BE2C (cell line): ENCODE measurements at regions not wholly inside any gene's neighbourhood (a gene's known extent, or its start where the extent isn't known, plus 50 kb on each side); places are given as distances from the start of the nearest gene placed in this dataset.
"Not testable (repeated sequence)": the region's sequence is repeated elsewhere in the genome, so short reads cannot be mapped to it uniquely, and the experiment has no call there.

Experiments used
- DNase-seq: peaks from one replicate; pipeline ENCODE4 v3.0.0-alpha.2; 2020
- H3K27me3 ChIP-seq: fragments of 250-450 bp; sonication (Bioruptor Pico); 2 replicates; pipeline ENCODE4 v1.5.1; 2020; ENCODE audit warnings: mild to moderate bottlenecking
- H3K36me3 ChIP-seq: fragments of 250-450 bp; sonication (Bioruptor Pico); 2 replicates; pipeline ENCODE4 v1.5.1; 2020; ENCODE audit warnings: mild to moderate bottlenecking
- H3K4me1 ChIP-seq: fragments of 250-450 bp; sonication (Bioruptor Pico); 2 replicates; pipeline ENCODE4 v1.5.1; 2020
- H3K4me3 ChIP-seq: 2 replicates; pipeline ENCODE4 v1.5.1; 2011; ENCODE audit warnings: low read depth, low read length
- H3K9me3 ChIP-seq: fragments of 250-450 bp; sonication (Bioruptor Pico); 2 replicates; pipeline ENCODE4 v1.5.1; 2020
- TF ChIP-seq, protein P1 (sequence below): IDR thresholded peaks from 2 replicates; pipeline ENCODE4 v1.5.1; 2012; ENCODE audit warnings: mild to moderate bottlenecking, low read depth, low read length

DNA sequence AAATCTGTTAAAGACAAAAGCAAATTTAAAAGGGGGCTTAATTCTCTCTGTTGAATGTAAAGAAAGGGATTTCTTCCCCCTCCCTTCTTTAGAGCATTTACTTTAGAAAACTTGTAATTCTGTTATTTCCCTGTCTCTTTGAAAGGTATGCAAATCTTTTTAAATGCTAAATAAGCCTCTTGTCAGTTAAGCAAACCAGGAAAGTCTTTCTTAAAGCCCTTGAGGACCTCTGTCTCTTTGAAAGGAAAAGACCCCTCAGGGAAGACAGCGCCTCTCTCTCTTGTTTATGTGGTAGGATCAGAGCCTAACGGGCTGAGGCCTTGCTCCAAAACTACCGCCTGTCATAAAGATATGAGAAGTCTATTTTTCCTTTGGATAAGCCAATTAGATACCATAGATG lies 139.9 kb upstream of the CDH7 start:
- no peak for DNase-seq
- Histone ChIP-seq H3K9me3 (no peaks in the 10 kb centered on the region), H3K4me1 (no peaks in the 10 kb centered on the region), H3K4me3 (no peak overlapping the region), H3K36me3 (no peaks in the 10 kb centered on the region), H3K27me3 (no peaks in the 10 kb centered on the region)
- TF ChIP-seq, protein P1, sequence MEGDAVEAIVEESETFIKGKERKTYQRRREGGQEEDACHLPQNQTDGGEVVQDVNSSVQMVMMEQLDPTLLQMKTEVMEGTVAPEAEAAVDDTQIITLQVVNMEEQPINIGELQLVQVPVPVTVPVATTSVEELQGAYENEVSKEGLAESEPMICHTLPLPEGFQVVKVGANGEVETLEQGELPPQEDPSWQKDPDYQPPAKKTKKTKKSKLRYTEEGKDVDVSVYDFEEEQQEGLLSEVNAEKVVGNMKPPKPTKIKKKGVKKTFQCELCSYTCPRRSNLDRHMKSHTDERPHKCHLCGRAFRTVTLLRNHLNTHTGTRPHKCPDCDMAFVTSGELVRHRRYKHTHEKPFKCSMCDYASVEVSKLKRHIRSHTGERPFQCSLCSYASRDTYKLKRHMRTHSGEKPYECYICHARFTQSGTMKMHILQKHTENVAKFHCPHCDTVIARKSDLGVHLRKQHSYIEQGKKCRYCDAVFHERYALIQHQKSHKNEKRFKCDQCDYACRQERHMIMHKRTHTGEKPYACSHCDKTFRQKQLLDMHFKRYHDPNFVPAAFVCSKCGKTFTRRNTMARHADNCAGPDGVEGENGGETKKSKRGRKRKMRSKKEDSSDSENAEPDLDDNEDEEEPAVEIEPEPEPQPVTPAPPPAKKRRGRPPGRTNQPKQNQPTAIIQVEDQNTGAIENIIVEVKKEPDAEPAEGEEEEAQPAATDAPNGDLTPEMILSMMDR, result no peak

DNA sequence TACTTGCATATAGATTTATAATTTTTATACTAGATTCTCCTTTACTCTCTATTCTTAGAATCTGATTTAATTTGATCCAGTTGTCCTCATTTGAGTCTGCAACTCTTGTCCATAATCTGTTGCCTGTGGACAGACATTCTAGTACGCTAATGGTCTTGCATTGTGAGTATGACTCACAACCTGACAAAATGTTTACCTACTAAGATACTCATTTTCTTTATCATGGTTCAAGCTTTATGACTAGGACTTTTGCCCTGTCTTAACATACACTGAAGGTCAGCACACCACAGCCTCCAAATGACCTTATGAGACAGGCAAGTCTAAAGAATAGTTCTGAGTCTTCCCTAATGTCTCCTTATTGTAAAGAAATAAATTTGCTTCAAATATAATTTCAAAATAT lies 142.3 kb upstream of the CDH7 start:
- Histone ChIP-seq H3K36me3 (no peaks in the 10 kb centered on the region), H3K4me3 (no peak overlapping the region), H3K9me3 (no peaks in the 10 kb centered on the region), H3K4me1 (no peaks in the 10 kb centered on the region), H3K27me3 (no peaks in the 10 kb centered on the region)
- TF ChIP-seq, protein P1, result no peak
- DNase-seq, result no peak

DNA sequence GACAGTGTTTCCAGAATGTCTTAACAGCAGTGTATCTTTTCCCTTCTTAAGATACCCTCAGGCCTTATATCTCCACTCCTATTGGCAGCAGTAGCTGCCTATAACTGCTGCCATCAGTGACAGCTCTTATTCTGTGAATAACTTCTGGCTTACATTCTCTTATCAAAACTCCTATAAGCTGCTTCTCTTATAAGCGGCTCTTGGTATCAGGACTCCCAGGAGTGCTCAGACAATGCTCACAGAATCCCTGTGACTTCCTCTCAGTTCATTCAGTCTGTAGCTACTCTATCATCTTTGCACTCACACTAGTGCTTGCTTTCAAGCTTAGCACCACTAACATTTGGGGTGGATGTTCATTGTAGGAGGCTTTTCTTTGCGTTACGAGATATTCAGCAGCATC lies 143.7 kb upstream of the CDH7 start:
- Histone ChIP-seq H3K4me1 (no peaks in the 10 kb centered on the region), H3K9me3 (no peaks in the 10 kb centered on the region), H3K36me3 (no peaks in the 10 kb centered on the region), H3K4me3 (no peak overlapping the region), H3K27me3 (no peaks in the 10 kb centered on the region)
- TF ChIP-seq, protein P1, result no peak
- DNase-seq, result no peak

DNA sequence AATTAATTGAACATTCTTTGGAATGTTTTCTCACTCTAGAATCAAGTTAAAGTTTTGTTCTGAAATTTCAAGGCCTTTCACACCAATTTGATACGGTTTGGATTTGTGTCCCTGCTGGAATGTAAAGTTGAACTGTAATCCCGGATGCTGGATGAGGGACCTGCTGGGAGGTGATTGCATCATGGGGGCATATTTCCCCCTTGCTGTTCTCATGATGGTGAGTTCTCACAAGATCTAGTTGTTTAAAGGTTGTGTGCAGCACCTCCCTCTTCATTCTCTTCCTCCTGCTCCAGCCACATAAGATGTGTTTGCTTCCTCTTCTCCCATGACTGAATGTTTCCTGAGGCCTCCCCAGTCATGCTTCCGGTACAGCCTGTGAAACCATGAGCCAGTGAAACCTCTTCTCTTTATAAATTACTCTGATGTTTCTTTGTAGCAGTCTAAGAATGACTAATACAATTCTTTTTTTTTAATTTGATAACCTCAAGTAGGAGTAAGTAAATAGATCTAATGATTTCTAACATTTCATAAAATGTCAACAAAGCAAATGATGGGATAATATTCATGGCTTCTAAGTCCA lies 144.2 kb upstream of the CDH7 start:
- no peaks in the 10 kb centered on the region for H3K27me3 ChIP-seq
- no peak overlapping the region for H3K4me3 ChIP-seq
- H3K9me3 ChIP-seq, result no peaks in the 10 kb centered on the region
- H3K36me3 ChIP-seq, result no peaks in the 10 kb centered on the region
- DNase-seq, result no peak
- no peaks in the 10 kb centered on the region for H3K4me1 ChIP-seq
- TF ChIP-seq, protein P1, result no peak

DNA sequence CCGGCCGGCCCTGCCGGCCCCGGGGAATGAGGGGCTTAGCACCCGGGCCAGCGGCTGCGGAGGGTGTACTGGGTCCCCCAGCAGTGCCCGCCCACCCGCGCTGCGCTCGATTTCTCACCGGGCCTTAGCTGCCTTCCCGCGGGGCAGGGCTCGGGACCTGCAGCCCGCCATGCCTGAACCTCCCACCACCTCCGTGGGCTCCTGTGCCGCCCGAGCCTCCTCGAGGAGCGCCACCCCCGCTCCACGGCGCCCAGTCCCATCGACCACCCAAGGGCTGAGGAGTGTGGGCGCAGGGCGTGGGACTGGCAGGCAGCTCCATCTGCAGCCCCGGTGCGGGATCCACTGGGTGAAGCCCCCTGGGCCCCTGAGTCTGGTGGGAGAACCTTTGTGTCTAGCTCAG lies 145.5 kb upstream of the CDH7 start:
- not testable (repeated sequence) for H3K4me3 ChIP-seq, H3K9me3 ChIP-seq, DNase-seq, H3K36me3 ChIP-seq, H3K27me3 ChIP-seq, H3K4me1 ChIP-seq

DNA sequence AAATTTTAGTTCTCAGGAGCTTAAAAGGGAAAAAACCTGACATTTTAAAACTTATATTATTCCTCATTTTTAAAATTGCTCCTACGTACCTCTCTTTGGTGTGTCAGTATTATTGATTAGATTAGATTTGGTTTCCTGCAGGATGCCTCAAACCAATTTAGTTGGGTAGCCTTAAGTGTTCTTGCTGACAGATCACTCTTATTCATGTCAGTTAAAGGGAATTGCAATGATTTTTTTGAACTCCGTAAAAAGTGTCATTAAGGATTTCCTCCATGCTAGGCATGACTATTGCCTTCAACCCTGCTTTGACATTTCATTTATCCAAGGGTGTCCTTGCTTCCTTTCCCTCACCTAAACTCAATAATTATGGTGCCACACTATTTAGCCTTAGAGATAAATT lies 149.0 kb upstream of the CDH7 start:
- Histone ChIP-seq H3K27me3 (no peaks in the 10 kb centered on the region), H3K36me3 (no peaks in the 10 kb centered on the region), H3K9me3 (no peaks in the 10 kb centered on the region), H3K4me3 (no peak overlapping the region), H3K4me1 (no peaks in the 10 kb centered on the region)
- DNase-seq, result no peak
- TF ChIP-seq, protein P1, result no peak

DNA sequence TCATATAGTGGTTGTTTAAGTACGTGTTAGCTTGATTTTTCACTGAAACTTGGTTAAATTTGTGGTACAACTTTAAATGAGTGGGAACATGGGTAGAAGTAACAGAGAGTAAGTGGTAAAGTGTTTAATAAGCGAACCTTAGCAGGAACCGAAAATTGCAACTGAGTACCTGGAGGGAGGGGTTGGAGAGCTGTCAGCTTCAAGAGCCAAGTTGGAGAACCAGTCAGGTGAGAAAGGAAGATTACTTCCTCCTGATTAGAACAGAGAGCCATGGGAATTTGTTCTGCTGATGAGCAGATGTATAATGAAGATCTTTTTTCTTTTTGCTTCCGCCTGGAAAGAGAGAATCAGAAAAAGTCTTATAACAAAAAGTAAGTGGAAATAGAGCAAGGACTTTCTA lies 158.4 kb upstream of the CDH7 start:
- no peak for DNase-seq
- Histone ChIP-seq H3K4me1 (no peaks in the 10 kb centered on the region), H3K9me3 (no peaks in the 10 kb centered on the region), H3K27me3 (no peaks in the 10 kb centered on the region), H3K36me3 (no peaks in the 10 kb centered on the region), H3K4me3 (no peak overlapping the region)
- TF ChIP-seq, protein P1, result no peak
